Keratinocyte (primary cell): ENCODE measurements at regions not wholly inside any gene's neighbourhood (a gene's known extent, or its start where the extent isn't known, plus 50 kb on each side); places are given as distances from the start of the nearest gene placed in this dataset.

Source experiments
- DNase-seq: peaks from one replicate; pipeline ENCODE4 v3.0.0-alpha.2; 2011; ENCODE audit warnings: low read depth, missing footprints, low spot score
- FAIRE-seq: peaks from 2 replicates; lab custom pipeline; 2011; peaks lifted over from hg19 to GRCh38; lab: Jason Lieb, UNC
- H2AFZ ChIP-seq: 2 replicates; pipeline ENCODE4 v1.6.0; 2012; ENCODE audit warnings: low read length, control low read depth, inconsistent platforms; ENCODE audit not compliant: control insufficient read depth
- H3K27ac ChIP-seq: 2 replicates; pipeline ENCODE4 v1.5.1; 2011; ENCODE audit warnings: low read length; ENCODE audit not compliant: control insufficient read depth, insufficient read depth
- H3K27me3 ChIP-seq: 3 replicates; pipeline ENCODE4 v1.6.0; 2011; ENCODE audit warnings: low read length; ENCODE audit not compliant: control insufficient read depth, insufficient read depth; ENCODE audit errors: extremely low read depth
- H3K36me3 ChIP-seq, 2 experiments: 2 replicates in 1 of 2; 3 replicates in 1 of 2; pipeline ENCODE4 v1.5.1; 2011; ENCODE audit warnings: low read length in 2 of 2, mild to moderate bottlenecking in 1 of 2; ENCODE audit not compliant: control insufficient read depth in 2 of 2, insufficient read depth in 2 of 2; ENCODE audit errors: extremely low read depth in 1 of 2
- H3K4me1 ChIP-seq: 3 replicates; pipeline ENCODE4 v1.5.1; 2011; ENCODE audit warnings: low read length; ENCODE audit not compliant: control insufficient read depth, insufficient read depth; ENCODE audit errors: extremely low read depth
- H3K4me2 ChIP-seq: 3 replicates; pipeline ENCODE4 v1.6.0; 2011; ENCODE audit warnings: low read depth, low read length; ENCODE audit not compliant: control insufficient read depth, insufficient read depth; ENCODE audit errors: extremely low read depth
- H3K4me3 ChIP-seq, 3 experiments: fragments of 200-600 bp in 1 of 3; sonication (generic) in 1 of 3; 2 replicates in 2 of 3; 3 replicates in 1 of 3; pipeline ENCODE4 v1.5.1; 2011 to 2016; ENCODE audit warnings: low read length in 3 of 3, mild to moderate bottlenecking in 3 of 3, control low read depth in 2 of 3, inconsistent platforms in 1 of 3, low read depth in 1 of 3, mixed read lengths in 1 of 3, mixed run types in 1 of 3, moderate library complexity in 1 of 3; ENCODE audit not compliant: control insufficient read depth in 2 of 3, insufficient read depth in 2 of 3; ENCODE audit errors: extremely low read depth in 1 of 3
- H3K79me2 ChIP-seq: 2 replicates; pipeline ENCODE4 v1.6.0; 2012; ENCODE audit warnings: low read length; ENCODE audit not compliant: control insufficient read depth, insufficient read depth
- H3K9ac ChIP-seq: 3 replicates; pipeline ENCODE4 v1.6.0; 2011; ENCODE audit warnings: low read length; ENCODE audit not compliant: control insufficient read depth, insufficient read depth; ENCODE audit errors: extremely low read depth
- H3K9me1 ChIP-seq: 3 replicates; pipeline ENCODE4 v1.6.0; 2011; ENCODE audit warnings: low read length; ENCODE audit not compliant: control insufficient read depth, insufficient read depth; ENCODE audit errors: extremely low read depth
- H3K9me3 ChIP-seq: 2 replicates; pipeline ENCODE4 v1.5.1; 2012; ENCODE audit warnings: low read depth, low read length; ENCODE audit not compliant: control insufficient read depth
- H4K20me1 ChIP-seq: 3 replicates; pipeline ENCODE4 v1.6.0; 2011; ENCODE audit warnings: low read length; ENCODE audit not compliant: control insufficient read depth, insufficient read depth; ENCODE audit errors: extremely low read depth
- EZH2 ChIP-seq: IDR thresholded peaks from one replicate; pipeline ENCODE4 v1.6.1; 2012; ENCODE audit warnings: inconsistent platforms, mild to moderate bottlenecking, low read length, moderate library complexity
- dilution Hi-C: fragments of 300-500 bp; cut with MboI; formaldehyde crosslinking; loops from one replicate; pipeline ENCODE4 v1.7.0; 2020; ENCODE audit warnings: low sequenced_read_pairs; ENCODE audit not compliant: extremely low pct_ligation_motif_present
- TF ChIP-seq, protein P1 (sequence below), 3 experiments: IDR thresholded peaks in 1 of 3; conservative IDR thresholded peaks in 1 of 3; optimal IDR thresholded peaks in 1 of 3; 2 replicates in 2 of 3; 3 replicates in 1 of 3; pipeline versions ENCODE3 to v1.5.1; 2011; ENCODE audit warnings: low read length in 3 of 3, mild to moderate bottlenecking in 3 of 3, moderate library complexity in 2 of 3, control low read depth in 1 of 3, inconsistent platforms in 1 of 3; ENCODE audit not compliant: insufficient read depth in 2 of 3; ENCODE audit errors: extremely low read depth in 1 of 3

DNA sequence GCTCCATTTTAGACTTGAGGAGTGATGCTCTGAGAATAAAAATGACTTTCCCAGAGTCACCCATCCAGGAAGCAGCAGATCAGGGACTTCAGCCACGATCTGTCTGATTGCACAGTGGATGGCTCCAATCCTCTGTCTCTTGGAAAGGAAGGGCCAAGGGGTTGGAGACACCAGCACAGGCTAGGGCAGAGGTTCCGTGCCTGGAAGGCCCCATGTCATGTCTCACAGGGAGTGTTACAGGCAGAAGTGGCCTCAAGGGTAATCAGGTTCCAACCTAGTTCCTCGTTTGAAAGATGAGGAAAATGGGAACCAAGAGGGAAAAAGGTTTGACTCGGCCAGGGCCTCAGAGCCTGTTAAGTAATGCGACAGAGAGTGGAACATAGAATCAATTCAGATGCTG, 160.0 kb downstream of the EFNB1 start:
- Histone ChIP-seq H3K4me2 (no peak overlapping the region), H4K20me1 (no peaks in the 10 kb centered on the region), H3K9me1 (no peaks in the 10 kb centered on the region), H3K36me3 (no peaks in the 10 kb centered on the region), H3K9ac (no peak overlapping the region), H3K79me2 (no peaks in the 10 kb centered on the region), H3K4me3 (no peak overlapping the region), H3K27ac (no peak overlapping the region), H2AFZ (no peak overlapping the region), H3K4me1 (no peaks in the 10 kb centered on the region), H3K27me3 (peaks cover 7% of the 10 kb centered on the region), H3K9me3 (no peaks in the 10 kb centered on the region)
- FAIRE-seq (no peak), DNase-seq (no peak)
- dilution Hi-C loops, result no loop called here
- TF ChIP-seq, protein P1, sequence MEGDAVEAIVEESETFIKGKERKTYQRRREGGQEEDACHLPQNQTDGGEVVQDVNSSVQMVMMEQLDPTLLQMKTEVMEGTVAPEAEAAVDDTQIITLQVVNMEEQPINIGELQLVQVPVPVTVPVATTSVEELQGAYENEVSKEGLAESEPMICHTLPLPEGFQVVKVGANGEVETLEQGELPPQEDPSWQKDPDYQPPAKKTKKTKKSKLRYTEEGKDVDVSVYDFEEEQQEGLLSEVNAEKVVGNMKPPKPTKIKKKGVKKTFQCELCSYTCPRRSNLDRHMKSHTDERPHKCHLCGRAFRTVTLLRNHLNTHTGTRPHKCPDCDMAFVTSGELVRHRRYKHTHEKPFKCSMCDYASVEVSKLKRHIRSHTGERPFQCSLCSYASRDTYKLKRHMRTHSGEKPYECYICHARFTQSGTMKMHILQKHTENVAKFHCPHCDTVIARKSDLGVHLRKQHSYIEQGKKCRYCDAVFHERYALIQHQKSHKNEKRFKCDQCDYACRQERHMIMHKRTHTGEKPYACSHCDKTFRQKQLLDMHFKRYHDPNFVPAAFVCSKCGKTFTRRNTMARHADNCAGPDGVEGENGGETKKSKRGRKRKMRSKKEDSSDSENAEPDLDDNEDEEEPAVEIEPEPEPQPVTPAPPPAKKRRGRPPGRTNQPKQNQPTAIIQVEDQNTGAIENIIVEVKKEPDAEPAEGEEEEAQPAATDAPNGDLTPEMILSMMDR (optimal IDR thresholded peaks at IDR 0.05 in 1 of 3, IDR thresholded peaks at IDR 0.05 in 1 of 3, conservative IDR thresholded peaks at IDR 0.05 in 1 of 3; ENCODE audit: extremely low read depth in 1 of 3, insufficient read depth in 2 of 3, low read length in 3 of 3), result no peak
- no peak for TF ChIP-seq EZH2

DNA sequence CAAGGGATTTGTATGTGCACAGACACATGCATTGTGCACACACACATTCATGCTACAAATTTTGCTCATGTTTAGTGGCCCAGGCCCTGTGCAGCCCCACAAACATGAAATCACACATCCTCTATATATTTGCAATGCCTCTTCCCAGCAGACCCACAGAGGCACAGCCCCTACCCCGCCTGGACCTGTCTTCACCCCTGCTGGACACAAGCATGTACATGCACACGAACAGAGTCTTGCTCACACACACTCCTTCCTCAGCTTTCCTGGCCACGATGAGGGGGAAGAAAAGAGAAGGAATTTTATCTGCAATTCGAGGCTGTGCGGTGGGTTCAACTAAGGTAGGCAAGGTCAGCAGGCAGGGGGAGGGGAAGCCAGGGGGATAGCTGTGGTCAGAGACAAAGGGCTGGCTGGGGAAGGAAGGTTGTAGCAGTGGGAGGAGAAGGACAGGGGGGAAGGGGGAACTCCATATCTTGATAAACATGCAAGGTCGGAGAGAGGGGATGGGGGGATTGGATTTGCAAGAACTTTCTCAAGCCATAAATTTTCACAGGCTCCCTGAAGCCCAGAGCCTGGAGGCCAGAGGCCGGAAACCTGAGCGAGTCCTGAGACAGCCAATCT, 156.4 kb downstream of the EFNB1 start:
- Histone ChIP-seq H3K9me1 (no peaks in the 10 kb centered on the region), H3K79me2 (no peaks in the 10 kb centered on the region), H3K4me3 (no peak overlapping the region), H3K9ac (no peak overlapping the region), H3K4me1 (no peaks in the 10 kb centered on the region), H3K36me3 (no peaks in the 10 kb centered on the region), H3K4me2 (no peak overlapping the region), H3K9me3 (no peaks in the 10 kb centered on the region), H2AFZ (no peak overlapping the region), H3K27me3 (peaks cover 7% of the 10 kb centered on the region), H3K27ac (no peak overlapping the region), H4K20me1 (no peaks in the 10 kb centered on the region)
- no peak for FAIRE-seq
- TF ChIP-seq, protein P1 (optimal IDR thresholded peaks at IDR 0.05 in 1 of 3, IDR thresholded peaks at IDR 0.05 in 1 of 3, conservative IDR thresholded peaks at IDR 0.05 in 1 of 3; ENCODE audit: extremely low read depth in 1 of 3, insufficient read depth in 2 of 3, low read length in 3 of 3), result no peak
- TF ChIP-seq EZH2, result no peak
- no peak for DNase-seq
- dilution Hi-C loops, result no loop called here
